GM12878 (cell line): ENCODE measurements at regions not wholly inside any gene's neighbourhood (a gene's known extent, or its start where the extent isn't known, plus 50 kb on each side); places are given as distances from the start of the nearest gene placed in this dataset.
"Not testable (repeated sequence)": the region's sequence is repeated elsewhere in the genome, so short reads cannot be mapped to it uniquely, and the experiment has no call there.

ENCODE experiments used
- ATAC-seq: fragments of 200-7000 bp; cut with Tn5 transposase; 3 replicates; pipeline ENCODE4 v1.9.1; 2020; ENCODE audit warnings: mild to moderate bottlenecking, moderate library complexity
- BruUV-seq: library from RNA; stranded (reverse); fragments of 400-500 nt; replicated peaks from 2 replicates; lab custom pipeline; 2021; lab: Mats Ljungman, UMichigan
- CTCF ChIA-PET: fragments of 300-600 bp; sonication (Branson Sonifier 250); formaldehyde crosslinking; extraction: SDS; loops from one replicate; lab custom pipeline; 2021; ENCODE audit warnings: inconsistent platforms; lab: Yijun Ruan, JAX
- POLR2A ChIA-PET: fragments of 350-600 bp; formaldehyde crosslinking; extraction: SDS; loops from one replicate; lab custom pipeline; 2021; ENCODE audit warnings: inconsistent platforms; lab: Charles Lee
- RAD21 ChIA-PET: fragments of 300-600 bp; sonication (Branson Sonifier 250); formaldehyde crosslinking; loops from one replicate; lab custom pipeline; 2023; ENCODE audit warnings: antibody characterized with exemption; ENCODE audit not compliant: unreplicated experiment; lab: Charles Lee
- SMC1A ChIA-PET: fragments of 300-600 bp; sonication (Branson Sonifier 250); formaldehyde crosslinking; loops from one replicate; lab custom pipeline; 2023; ENCODE audit not compliant: unreplicated experiment, uncharacterized antibody; lab: Charles Lee
- DNase-seq: peaks from one replicate; pipeline ENCODE4 v3.0.0-alpha.2; 2011; ENCODE audit warnings: low read depth, low spot score
- FAIRE-seq: peaks from 3 replicates; lab custom pipeline; 2011; peaks lifted over from hg19 to GRCh38; lab: Jason Lieb, UNC
- H2AFZ ChIP-seq: 2 replicates; pipeline ENCODE4 v1.6.0; 2011; ENCODE audit warnings: low read depth, low read length, control low read depth; ENCODE audit not compliant: control insufficient read depth
- H3K27ac ChIP-seq: 2 replicates; pipeline ENCODE4 v1.5.1; 2011; ENCODE audit warnings: control low read depth; ENCODE audit not compliant: control insufficient read depth, insufficient read depth
- H3K27me3 ChIP-seq, 2 experiments: replicated peaks in 1 of 2; 2 replicates each; pipeline versions ENCODE4 v1.6.0 to v1.6.1; 2011; ENCODE audit warnings: low read length in 1 of 2; ENCODE audit not compliant: control insufficient read depth in 2 of 2, insufficient read depth in 2 of 2
- H3K36me3 ChIP-seq, 2 experiments: 2 replicates each; pipeline ENCODE4 v1.5.1; 2011; ENCODE audit warnings: low read length in 1 of 2; ENCODE audit not compliant: control insufficient read depth in 2 of 2, insufficient read depth in 2 of 2
- H3K4me1 ChIP-seq: 2 replicates; pipeline ENCODE4 v1.6.1; 2011; ENCODE audit warnings: mild to moderate bottlenecking, low read length, moderate library complexity, mixed read lengths; ENCODE audit not compliant: control insufficient read depth, insufficient read depth
- H3K4me2 ChIP-seq: 2 replicates; pipeline ENCODE4 v1.6.0; 2011; ENCODE audit warnings: control low read depth; ENCODE audit not compliant: control insufficient read depth, insufficient read depth
- H3K4me3 ChIP-seq: fragments of 200-600 bp; sonication (generic); 2 replicates; pipeline ENCODE4 v1.5.1; 2016
- H3K79me2 ChIP-seq: 2 replicates; pipeline ENCODE4 v1.6.0; 2011; ENCODE audit warnings: low read length; ENCODE audit not compliant: control insufficient read depth, insufficient read depth
- H3K9ac ChIP-seq: 2 replicates; pipeline ENCODE4 v1.8.0; 2011; ENCODE audit warnings: low read length, control low read depth, mixed read lengths; ENCODE audit not compliant: control insufficient read depth, insufficient read depth
- H3K9me3 ChIP-seq: replicated peaks from 3 replicates; pipeline ENCODE4 v1.5.1; 2011; ENCODE audit warnings: mild to moderate bottlenecking, low read length; ENCODE audit not compliant: control insufficient read depth, insufficient read depth
- H4K20me1 ChIP-seq: 2 replicates; pipeline ENCODE4 v1.6.0; 2011; ENCODE audit not compliant: control insufficient read depth, insufficient read depth
- CHD4 ChIP-seq: fragments of 200-600 bp; sonication (generic); IDR thresholded peaks from 2 replicates; pipeline ENCODE4 v1.6.1; 2016; ENCODE audit warnings: mild to moderate bottlenecking
- EP300 ChIP-seq, 2 experiments: fragments of 150-350 bp in 1 of 2; IDR thresholded peaks; 2 replicates each; pipeline ENCODE4 v1.6.1; 2011 to 2012; ENCODE audit warnings: low read depth in 2 of 2, low read length in 2 of 2, borderline replicate concordance in 1 of 2, improper control_type of control experiment in 1 of 2, inconsistent platforms in 1 of 2; ENCODE audit not compliant: control insufficient read depth in 1 of 2
- KDM1A ChIP-seq: fragments of 200-600 bp; sonication (generic); IDR thresholded peaks from 2 replicates; pipeline ENCODE4 v1.6.1; 2016; ENCODE audit warnings: borderline replicate concordance
- MEF2B ChIP-seq: fragments of 450-650 bp; IDR thresholded peaks from 2 replicates; pipeline ENCODE4 v1.6.1; 2018; ENCODE audit warnings: mild to moderate bottlenecking, moderate library complexity; ENCODE audit not compliant: partially characterized antibody, poor library complexity, severe bottlenecking
- NFIC ChIP-seq: IDR thresholded peaks from 2 replicates; pipeline ENCODE4 v1.6.1; 2012; ENCODE audit warnings: low read depth, mild to moderate bottlenecking, inconsistent platforms, low read length, moderate library complexity
- NRF1 ChIP-seq: conservative IDR thresholded peaks from 2 replicates; pipeline ENCODE4 v1.6.1; 2011; ENCODE audit warnings: mild to moderate bottlenecking, low read depth, low read length, improper control_type of control experiment
- RUNX3 ChIP-seq: IDR thresholded peaks from 2 replicates; pipeline ENCODE4 v1.6.1; 2012; ENCODE audit warnings: low read length, inconsistent platforms
- SIN3A ChIP-seq: IDR thresholded peaks from 2 replicates; pipeline ENCODE4 v1.6.1; 2012; ENCODE audit warnings: low read depth, low read length, improper control_type of control experiment
- SMAD5 ChIP-seq: IDR thresholded peaks from 2 replicates; pipeline ENCODE4 v1.6.1; 2016; ENCODE audit warnings: antibody characterized with exemption, low read depth
- SPI1 ChIP-seq: IDR thresholded peaks from 2 replicates; pipeline ENCODE4 v1.6.1; 2011; ENCODE audit warnings: low read depth, mild to moderate bottlenecking, low read length, moderate library complexity, borderline replicate concordance; ENCODE audit not compliant: insufficient read depth
- SREBF2 ChIP-seq: IDR thresholded peaks from 2 replicates; pipeline ENCODE4 v1.6.1; 2012; ENCODE audit warnings: mild to moderate bottlenecking, low read length
- TAF1 ChIP-seq: IDR thresholded peaks from 2 replicates; pipeline ENCODE4 v1.6.1; 2011; ENCODE audit warnings: mild to moderate bottlenecking, low read depth, low read length, borderline replicate concordance
- TARDBP ChIP-seq: IDR thresholded peaks from 2 replicates; pipeline ENCODE4 v1.6.1; 2016; ENCODE audit warnings: borderline replicate concordance
- TBL1XR1 ChIP-seq: IDR thresholded peaks from 2 replicates; pipeline ENCODE4 v1.6.1; 2012; ENCODE audit warnings: low read depth, low read length, improper control_type of control experiment
- WGBS: methylation state at CpG from one replicate; pipeline ENCODE4 v1.1.6; 2016; ENCODE audit warnings: low lambda C conversion rate; ENCODE audit not compliant: insufficient replicate concordance, insufficient coverage; ENCODE audit errors: missing lambda C conversion rate; 5-methylcytosine and 5-hydroxymethylcytosine counted together
- in situ Hi-C: fragments of 300-500 bp; cut with MboI; formaldehyde crosslinking; loops from 9 replicates; pipeline ENCODE4 v1.14.3; 2018; ENCODE audit warnings: mixed read lengths
- intact Hi-C: fragments of 100-400 bp; cut with micrococcal nuclease; formaldehyde crosslinking; loops from one replicate; pipeline ENCODE4 v1.14.2; 2022; ENCODE audit not compliant: unreplicated experiment

GRCh38 chr12:46657453-46658411, 168.1 kb downstream of the SLC38A4 start:
- Histone ChIP-seq H3K9me3 (no peaks in the 10 kb centered on the region), H3K79me2 (no peaks in the 10 kb centered on the region), H3K27me3 (no peaks in the 10 kb centered on the region), H3K4me2 (no peak overlapping the region), H3K4me3 (no peak overlapping the region), H2AFZ (no peak overlapping the region), H3K27ac (no peak overlapping the region), H3K36me3 (no peaks in the 10 kb centered on the region), H3K9ac (no peak overlapping the region), H4K20me1 (no peaks in the 10 kb centered on the region), H3K4me1 (peaks cover 7% of the 10 kb centered on the region)
- no TSS peak for BruUV-seq
- ChIA-PET RAD21 (interaction anchor here (0.8 to 1.8 kb wide), 5 partner anchors 9 to 290 kb away, joined by 3 to 5 read pairs (median 3); no protein-coding TSS in a partner anchor), POLR2A (interaction anchor here (0.6 kb wide), 1 partner anchor 1411 kb away, joined by 4 read pairs; no protein-coding TSS in a partner anchor), SMC1A (interaction anchor here (0.7 to 1.8 kb wide), 17 partner anchors 9 to 587 kb away, joined by 3 to 5 read pairs (median 3); no protein-coding TSS in a partner anchor), CTCF (interaction anchor here (0.8 to 2.5 kb wide), 8 partner anchors 8 to 534 kb away, joined by 3 to 6 read pairs (median 3); no protein-coding TSS in a partner anchor)
- FAIRE-seq (no peak), ATAC-seq (no peak), DNase-seq (no peak)
- intact Hi-C loops (no loop called here), in situ Hi-C loops (loop anchor here (25.0 kb wide), 1 partner anchor 520 kb away; no protein-coding TSS in a partner anchor)
- 84% methylated on average over 4 of the region's 4 CpGs for WGBS
- TF ChIP-seq NFIC = no peak
- TF ChIP-seq KDM1A = no peak
- no peak for TF ChIP-seq TARDBP
- no peak for TF ChIP-seq TAF1
- no peak for TF ChIP-seq CHD4
- no peak for TF ChIP-seq RUNX3
- no peak for TF ChIP-seq SPI1
- TF ChIP-seq MEF2B = no peak
- no peak for TF ChIP-seq TBL1XR1
- TF ChIP-seq SIN3A = no peak
- no peak for TF ChIP-seq NRF1
- no peak for TF ChIP-seq EP300 (IDR thresholded peaks at IDR 0.05; ENCODE audit: borderline replicate concordance in 1 of 2, control insufficient read depth in 1 of 2, low read depth in 2 of 2, low read length in 2 of 2)
- no peak for TF ChIP-seq SMAD5
- no peak for TF ChIP-seq SREBF2

DNA sequence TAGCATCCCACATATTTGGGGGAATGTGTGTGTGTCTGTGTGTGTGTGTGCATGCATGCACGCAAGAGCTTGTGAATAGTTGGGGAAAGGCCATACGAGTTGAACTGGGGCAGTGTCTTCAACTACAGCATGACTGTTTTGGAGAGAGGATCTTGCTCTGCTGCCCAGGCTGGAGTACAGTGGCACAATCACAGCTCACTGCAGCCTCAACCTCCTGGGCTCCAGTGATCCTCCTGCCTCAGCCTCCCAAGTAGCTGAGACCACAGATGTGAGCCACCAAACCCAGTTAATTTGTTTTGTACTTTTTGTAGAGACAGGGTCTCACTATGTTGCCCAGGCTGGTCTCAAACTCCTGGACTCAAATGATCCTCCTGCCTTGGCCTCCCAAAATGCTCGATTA, 169.8 kb downstream of the SLC38A4 start:
- 90% methylated on average over 3 of the region's 3 CpGs for WGBS
- BruUV-seq, H3K4me3 ChIP-seq, H3K79me2 ChIP-seq, H3K27ac ChIP-seq, H3K27me3 ChIP-seq, H3K4me1 ChIP-seq, H4K20me1 ChIP-seq, H3K9me3 ChIP-seq, H2AFZ ChIP-seq, H3K9ac ChIP-seq, H3K4me2 ChIP-seq, POLR2A ChIA-PET, ATAC-seq, H3K36me3 ChIP-seq, intact Hi-C loops, FAIRE-seq, DNase-seq: not testable (repeated sequence)
- SMC1A ChIA-PET = interaction anchor here (1.6 kb wide), 2 partner anchors 13 to 290 kb away, joined by 3 to 4 read pairs; no protein-coding TSS in a partner anchor
- RAD21 ChIA-PET = interaction anchor here (0.9 kb wide), 1 partner anchor 159 kb away, joined by 3 read pairs; no protein-coding TSS in a partner anchor
- CTCF ChIA-PET = interaction anchor here (1.0 to 2.5 kb wide), 2 partner anchors 299 to 530 kb away, joined by 3 to 6 read pairs; no protein-coding TSS in a partner anchor
- in situ Hi-C loops = loop anchor here (25.0 kb wide), 1 partner anchor 519 kb away; no protein-coding TSS in a partner anchor
